Mucosa of rectum (tissue), 2 donors: ENCODE measurements at regions not wholly inside any gene's neighbourhood (a gene's known extent, or its start where the extent isn't known, plus 50 kb on each side); places are given as distances from the start of the nearest gene placed in this dataset.
"Not testable (repeated sequence)": the region's sequence is repeated elsewhere in the genome, so short reads cannot be mapped to it uniquely, and the experiment has no call there.

Source experiments
- H3K27ac ChIP-seq, 2 donors: one replicate each; pipeline ENCODE4 v1.7.0; 2013; ENCODE audit warnings: inconsistent platforms in 2 of 2, low read depth in 2 of 2, low read length in 2 of 2
- H3K27me3 ChIP-seq, 2 donors: one replicate each; pipeline ENCODE4 v1.7.0; 2013; ENCODE audit warnings: low read length in 2 of 2; ENCODE audit not compliant: control insufficient read depth in 2 of 2, insufficient read depth in 2 of 2
- H3K36me3 ChIP-seq, 2 donors: one replicate each; pipeline ENCODE4 v1.7.0; 2013; ENCODE audit warnings: low read length in 2 of 2; ENCODE audit not compliant: control insufficient read depth in 2 of 2, insufficient read depth in 2 of 2
- H3K4me1 ChIP-seq, 2 donors: one replicate each; pipeline ENCODE4 v1.7.0; 2013; ENCODE audit warnings: low read length in 2 of 2, mild to moderate bottlenecking in 1 of 2; ENCODE audit not compliant: control insufficient read depth in 2 of 2, insufficient read depth in 2 of 2
- H3K4me3 ChIP-seq, 2 donors: one replicate each; pipeline ENCODE4 v1.7.0; 2013; ENCODE audit warnings: low read length in 2 of 2
- H3K9ac ChIP-seq, 2 donors: one replicate each; pipeline ENCODE4 v1.7.0; 2013; ENCODE audit warnings: low read length in 2 of 2, low read depth in 1 of 2, mild to moderate bottlenecking in 1 of 2
- H3K9me3 ChIP-seq, 2 donors: one replicate each; pipeline ENCODE4 v1.7.0; 2013; ENCODE audit warnings: low read length in 2 of 2; ENCODE audit not compliant: control insufficient read depth in 2 of 2
- donor health status: healthy.
- donor health status: Normal muscosa, but diverticular disease.

GRCh38 chr17:77828749-77829539 is 129.6 kb upstream of the TNRC6C start:
- Histone ChIP-seq H3K36me3 (no peaks in the 10 kb centered on the region), H3K4me3 (no peak overlapping the region), H3K4me1 (peaks cover 5% of the 10 kb centered on the region in 2 donors), H3K9ac (no peak overlapping the region), H3K9me3 (no peaks in the 10 kb centered on the region), H3K27ac (no peak overlapping the region), H3K27me3 (no peaks in the 10 kb centered on the region)

GRCh38 chr17:77829843-77830799 is 128.4 kb upstream of the TNRC6C start:
- peak overlapping the region; percentile 38 to 71 for H3K27ac ChIP-seq
- H3K9ac ChIP-seq = no peak overlapping the region
- peaks cover 5 to 8% of the 10 kb centered on the region in 2 donors for H3K4me1 ChIP-seq

GRCh38 chr17:77830816-77831473 is 127.6 kb upstream of the TNRC6C start:
- no peak overlapping the region for H3K9ac ChIP-seq
- H3K27me3 ChIP-seq = no peaks in the 10 kb centered on the region
- H3K27ac ChIP-seq = peak overlapping the region; percentile 38 to 71
- H3K4me3 ChIP-seq = no peak overlapping the region
- peaks cover 5 to 8% of the 10 kb centered on the region in 2 donors for H3K4me1 ChIP-seq
- H3K9me3 ChIP-seq = no peaks in the 10 kb centered on the region
- H3K36me3 ChIP-seq = no peaks in the 10 kb centered on the region

More at GRCh38 chr17:77829843-77830799, 128.4 kb upstream of the TNRC6C start:
- Histone ChIP-seq H3K27me3 (no peaks in the 10 kb centered on the region), H3K36me3 (no peaks in the 10 kb centered on the region), H3K4me3 (no peak overlapping the region), H3K9me3 (no peaks in the 10 kb centered on the region)

DNA sequence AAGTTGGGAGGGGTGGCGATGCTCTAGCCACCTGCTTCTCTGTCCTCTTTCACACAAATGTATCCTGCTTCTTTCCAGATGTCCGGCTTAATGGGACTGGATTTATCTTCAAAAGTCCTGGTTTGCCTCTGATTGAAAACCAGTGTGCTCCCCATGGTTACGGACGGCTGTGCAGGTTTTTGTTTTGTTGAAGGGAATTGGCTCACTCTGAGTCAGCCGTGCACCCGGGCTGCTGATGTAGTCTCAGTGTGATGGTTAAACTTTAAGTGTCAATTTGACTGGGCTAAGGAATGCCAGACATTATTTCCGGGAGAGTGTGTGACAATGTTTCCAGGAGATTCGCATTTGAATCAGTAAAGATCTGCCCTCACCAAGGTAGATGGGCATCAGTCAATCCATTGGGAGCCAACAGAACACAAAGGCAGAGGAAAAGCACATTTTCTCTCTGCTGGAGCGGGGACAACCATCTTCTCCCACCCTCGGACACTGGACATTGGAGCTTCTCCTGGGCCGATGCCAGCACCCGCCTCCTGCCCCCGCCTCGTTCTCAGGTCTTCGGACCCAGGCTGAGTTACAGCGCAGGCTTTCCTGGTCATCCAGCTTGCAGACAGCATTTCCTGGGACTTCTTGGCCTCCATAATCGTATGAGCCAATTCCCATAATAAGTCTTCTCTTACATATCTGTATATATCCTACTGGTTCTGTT is 126.9 kb upstream of the TNRC6C start:
- H3K4me1 ChIP-seq = peaks cover 5 to 8% of the 10 kb centered on the region in 2 donors
- H3K9ac ChIP-seq = no peak overlapping the region
- no peak overlapping the region for H3K4me3 ChIP-seq

GRCh38 chr17:77832180-77832560 is 126.3 kb upstream of the TNRC6C start:
- Histone ChIP-seq H3K9me3 (no peaks in the 10 kb centered on the region), H3K4me3 (no peak overlapping the region), H3K4me1 (peaks cover 5 to 8% of the 10 kb centered on the region in 2 donors), H3K36me3 (no peaks in the 10 kb centered on the region), H3K27me3 (no peaks in the 10 kb centered on the region), H3K27ac (no peak overlapping the region), H3K9ac (no peak overlapping the region)

More for the DNA sequence above, 126.9 kb upstream of the TNRC6C start:
- H3K27ac ChIP-seq = no peak overlapping the region
- H3K36me3 ChIP-seq = no peaks in the 10 kb centered on the region
- H3K27me3 ChIP-seq = no peaks in the 10 kb centered on the region
- no peaks in the 10 kb centered on the region for H3K9me3 ChIP-seq

- Histone ChIP-seq H3K27ac (no peak overlapping the region), H3K36me3 (no peaks in the 10 kb centered on the region), H3K9ac (no peak overlapping the region), H3K4me1 (peaks cover 5 to 8% of the 10 kb centered on the region in 2 donors), H3K4me3 (no peak overlapping the region), H3K27me3 (no peaks in the 10 kb centered on the region), H3K9me3 (no peaks in the 10 kb centered on the region)
Observed at GRCh38 chr17:77833769-77834168, 124.7 kb upstream of the TNRC6C start.

DNA sequence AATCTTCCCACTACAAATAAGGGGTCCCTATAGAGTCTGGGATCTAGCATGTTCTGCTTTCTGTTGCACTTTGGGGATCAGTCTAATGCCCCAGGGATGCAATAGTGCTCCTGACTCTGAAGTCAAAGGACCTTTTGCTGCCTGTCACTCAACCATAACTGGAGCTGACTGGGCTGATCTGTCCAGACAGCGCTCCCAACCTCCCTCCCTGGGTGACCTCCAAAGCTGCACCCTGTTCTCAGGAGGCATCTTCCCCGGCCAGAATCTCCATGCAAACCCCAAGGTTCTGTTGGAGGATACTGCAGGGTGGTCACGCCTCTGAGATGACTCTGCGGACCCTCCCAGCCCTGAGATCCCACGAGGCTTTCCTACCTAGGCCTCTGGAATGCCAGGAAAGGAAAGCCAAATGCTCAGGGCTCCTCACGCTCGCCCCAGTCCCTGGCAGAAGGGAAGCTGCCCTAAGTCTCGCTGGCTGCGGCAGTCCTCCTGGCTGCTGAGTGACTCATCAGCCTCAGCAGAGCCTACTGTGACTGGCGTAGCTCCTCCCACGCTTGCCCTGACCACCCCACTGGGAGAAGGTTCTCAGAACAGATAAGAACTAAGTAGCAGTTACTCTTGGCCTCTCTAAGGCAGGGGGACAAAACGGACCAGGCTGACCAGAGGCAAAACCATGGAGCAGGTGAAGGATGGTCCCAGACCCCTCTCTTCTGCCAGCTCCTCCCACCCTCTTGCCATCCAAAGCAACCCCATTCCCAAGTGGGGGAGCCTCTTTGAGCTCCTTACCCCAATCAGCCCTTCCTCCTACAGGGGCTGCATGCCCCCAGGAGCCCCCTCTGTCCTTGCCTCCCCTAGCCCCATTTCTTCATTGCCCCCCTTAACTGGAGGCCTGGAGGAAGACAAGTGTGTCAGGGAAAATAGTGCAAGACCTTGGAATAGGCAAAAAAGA is 124.1 kb upstream of the TNRC6C start:
- H3K9me3 ChIP-seq = no peaks in the 10 kb centered on the region
- H3K9ac ChIP-seq = no peak overlapping the region
- H3K36me3 ChIP-seq = no peaks in the 10 kb centered on the region
- H3K4me1 ChIP-seq = peaks cover 7 to 11% of the 10 kb centered on the region in 2 donors
- H3K4me3 ChIP-seq = peak overlapping the region in 1 of 2 donors; percentile 13
- no peak overlapping the region for H3K27ac ChIP-seq
- H3K27me3 ChIP-seq = no peaks in the 10 kb centered on the region

DNA sequence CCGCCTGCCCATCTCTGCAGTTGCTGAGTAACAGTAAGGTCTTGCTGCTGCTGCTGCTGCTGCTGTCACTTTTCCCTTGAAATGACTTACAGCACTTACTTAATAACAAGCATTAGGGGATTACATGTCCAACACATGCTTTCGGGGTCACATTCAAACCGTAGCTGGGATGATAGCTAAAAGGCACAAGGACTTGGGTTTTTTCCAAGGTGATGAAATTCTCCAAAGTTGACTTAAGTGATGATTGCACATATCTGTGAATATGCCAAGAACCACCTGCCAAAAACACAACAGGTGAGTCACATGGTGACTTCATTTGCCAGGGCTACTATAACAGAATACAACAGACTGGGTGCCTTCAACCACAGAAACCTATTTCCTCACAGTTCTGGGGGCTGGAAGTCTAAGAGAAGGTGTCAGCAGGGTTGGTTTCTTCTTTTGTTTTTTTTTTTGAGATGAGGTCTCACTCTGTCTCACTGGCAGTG is 121.9 kb upstream of the TNRC6C start:
- Histone ChIP-seq H3K4me3 (no peak overlapping the region), H3K27ac (no peak overlapping the region), H3K36me3 (no peaks in the 10 kb centered on the region), H3K4me1 (peaks cover 8 to 18% of the 10 kb centered on the region in 2 donors), H3K27me3 (no peaks in the 10 kb centered on the region), H3K9me3 (no peaks in the 10 kb centered on the region), H3K9ac (no peak overlapping the region)

DNA sequence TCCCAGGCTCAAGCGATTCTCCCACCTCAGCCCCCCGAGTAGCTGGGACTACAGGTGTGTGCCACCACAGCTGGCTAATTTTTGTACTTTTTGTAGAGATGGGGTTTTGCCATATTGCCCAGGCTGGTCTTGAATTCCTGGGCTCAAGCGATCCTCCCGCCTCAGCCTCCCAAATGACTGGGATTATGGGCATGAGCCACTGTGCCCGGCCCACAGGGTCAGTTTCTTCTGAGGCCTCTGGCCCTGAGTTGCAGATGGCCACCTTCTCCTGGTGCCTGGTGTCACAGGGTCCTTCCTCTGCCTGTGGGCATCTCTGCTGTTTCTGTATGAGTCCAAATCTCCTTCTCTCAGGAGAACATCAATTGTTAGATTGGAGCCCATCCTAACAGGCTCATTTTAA is 121.4 kb upstream of the TNRC6C start:
- H3K9ac ChIP-seq, H3K27me3 ChIP-seq, H3K27ac ChIP-seq, H3K4me3 ChIP-seq, H3K36me3 ChIP-seq, H3K9me3 ChIP-seq: not testable (repeated sequence)
- H3K4me1 ChIP-seq = peaks cover 9 to 23% of the 10 kb centered on the region in 2 donors
